VCaP (cell line): ENCODE measurements at regions not wholly inside any gene's neighbourhood (a gene's known extent, or its start where the extent isn't known, plus 50 kb on each side); places are given as distances from the start of the nearest gene placed in this dataset.

ENCODE experiments used
- H3K27ac ChIP-seq: fragments of 450-650 bp; 2 replicates; pipeline ENCODE4 v1.5.1; 2017
- TF ChIP-seq, protein P1 (sequence below): fragments of 450-650 bp; conservative IDR thresholded peaks from 2 replicates; pipeline ENCODE4 v1.5.1; 2017; ENCODE audit warnings: mild to moderate bottlenecking, moderate library complexity

DNA sequence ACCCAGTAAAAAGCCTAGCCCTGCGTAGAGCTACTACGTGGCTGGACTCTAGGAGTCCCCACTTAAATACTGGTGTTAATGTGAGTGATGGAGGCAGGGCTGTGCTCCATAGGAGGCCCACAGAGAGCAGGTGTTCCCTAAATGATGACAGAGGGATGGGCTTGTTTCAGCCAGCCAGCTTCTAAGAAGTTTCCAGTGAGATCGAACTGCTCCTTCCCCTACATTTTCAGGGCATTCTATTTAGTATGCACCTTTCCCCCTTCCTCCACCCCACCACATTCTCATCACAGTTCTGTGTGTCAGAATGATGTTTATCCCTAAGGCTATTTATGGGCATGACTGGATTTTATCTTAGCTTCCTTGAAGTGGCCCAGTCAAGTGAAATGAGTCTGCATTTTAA lies 213.0 kb downstream of the TRIB2 start:
- TF ChIP-seq, protein P1, sequence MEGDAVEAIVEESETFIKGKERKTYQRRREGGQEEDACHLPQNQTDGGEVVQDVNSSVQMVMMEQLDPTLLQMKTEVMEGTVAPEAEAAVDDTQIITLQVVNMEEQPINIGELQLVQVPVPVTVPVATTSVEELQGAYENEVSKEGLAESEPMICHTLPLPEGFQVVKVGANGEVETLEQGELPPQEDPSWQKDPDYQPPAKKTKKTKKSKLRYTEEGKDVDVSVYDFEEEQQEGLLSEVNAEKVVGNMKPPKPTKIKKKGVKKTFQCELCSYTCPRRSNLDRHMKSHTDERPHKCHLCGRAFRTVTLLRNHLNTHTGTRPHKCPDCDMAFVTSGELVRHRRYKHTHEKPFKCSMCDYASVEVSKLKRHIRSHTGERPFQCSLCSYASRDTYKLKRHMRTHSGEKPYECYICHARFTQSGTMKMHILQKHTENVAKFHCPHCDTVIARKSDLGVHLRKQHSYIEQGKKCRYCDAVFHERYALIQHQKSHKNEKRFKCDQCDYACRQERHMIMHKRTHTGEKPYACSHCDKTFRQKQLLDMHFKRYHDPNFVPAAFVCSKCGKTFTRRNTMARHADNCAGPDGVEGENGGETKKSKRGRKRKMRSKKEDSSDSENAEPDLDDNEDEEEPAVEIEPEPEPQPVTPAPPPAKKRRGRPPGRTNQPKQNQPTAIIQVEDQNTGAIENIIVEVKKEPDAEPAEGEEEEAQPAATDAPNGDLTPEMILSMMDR, result no peak
- H3K27ac ChIP-seq, result no peak overlapping the region

DNA sequence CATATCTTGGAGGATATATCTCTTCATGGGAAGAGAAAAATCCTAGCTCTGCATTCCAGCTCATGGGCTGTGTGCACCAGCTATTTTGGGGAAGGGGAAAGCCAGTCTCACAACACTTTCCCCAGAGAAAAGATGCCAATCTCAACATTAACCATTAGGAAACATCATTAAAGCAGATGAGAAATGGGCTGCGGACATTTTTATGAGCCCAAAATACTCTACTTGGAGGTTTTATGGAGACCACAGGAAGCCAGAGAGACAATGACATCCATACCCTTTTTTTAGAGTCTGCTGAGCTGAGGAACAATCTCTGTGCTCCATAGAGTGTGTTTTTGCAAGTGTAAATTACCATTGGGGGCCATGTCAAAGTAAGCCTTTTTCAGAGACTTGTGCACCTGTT lies 213.7 kb downstream of the TRIB2 start:
- TF ChIP-seq, protein P1, result no peak
- no peak overlapping the region for H3K27ac ChIP-seq

DNA sequence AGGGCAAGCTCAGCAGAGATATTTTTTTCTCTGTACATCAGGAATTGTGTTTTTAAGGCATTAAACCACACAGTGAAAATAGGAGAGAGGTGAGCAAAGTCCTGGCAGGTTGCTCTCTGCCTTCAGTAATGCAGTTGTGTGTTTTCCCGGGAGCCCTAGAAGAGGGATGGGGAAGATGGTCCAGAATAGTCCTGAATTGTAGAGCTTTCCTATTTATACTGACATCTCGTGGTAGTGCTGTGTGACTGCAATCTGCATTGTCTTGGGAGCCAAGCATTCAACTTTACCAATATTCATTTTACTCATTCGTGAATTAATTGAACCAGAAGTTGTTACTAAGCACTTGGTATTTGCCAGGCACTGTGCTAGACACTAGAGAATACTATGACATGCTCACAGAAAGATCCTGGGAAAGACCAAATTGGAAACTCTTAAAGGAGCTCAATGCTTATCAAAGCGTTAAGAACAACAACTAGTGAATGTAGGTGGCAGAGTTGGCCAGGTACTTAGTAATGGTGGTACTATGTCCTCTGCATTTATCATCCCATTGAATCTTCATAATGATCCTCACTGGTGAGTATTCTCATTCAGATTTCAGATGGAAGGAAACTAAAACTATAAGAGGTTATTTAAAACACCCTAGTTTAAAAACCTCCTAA lies 214.6 kb downstream of the TRIB2 start:
- TF ChIP-seq, protein P1, result peak; percentile 89
- no peak overlapping the region for H3K27ac ChIP-seq

DNA sequence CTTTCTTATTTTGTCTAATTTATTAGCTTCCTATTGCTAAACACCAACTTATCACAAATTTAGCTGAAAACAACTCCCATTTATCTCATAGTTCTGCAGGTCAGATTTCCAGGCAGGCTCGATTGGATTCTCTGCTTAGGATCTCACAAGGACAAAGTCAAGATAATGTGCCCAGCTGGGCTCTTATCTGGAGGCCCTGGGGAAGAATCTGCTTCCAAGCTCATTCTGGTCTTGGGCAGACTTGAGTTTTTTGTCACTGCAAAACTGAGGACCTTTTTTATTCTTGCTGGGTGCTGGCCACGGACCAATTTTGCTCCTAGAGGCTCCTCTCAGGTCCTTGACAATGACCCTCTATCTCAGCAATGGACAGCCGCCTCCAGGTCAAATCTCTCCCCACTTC lies 215.5 kb downstream of the TRIB2 start:
- TF ChIP-seq, protein P1, result no peak
- no peak overlapping the region for H3K27ac ChIP-seq

DNA sequence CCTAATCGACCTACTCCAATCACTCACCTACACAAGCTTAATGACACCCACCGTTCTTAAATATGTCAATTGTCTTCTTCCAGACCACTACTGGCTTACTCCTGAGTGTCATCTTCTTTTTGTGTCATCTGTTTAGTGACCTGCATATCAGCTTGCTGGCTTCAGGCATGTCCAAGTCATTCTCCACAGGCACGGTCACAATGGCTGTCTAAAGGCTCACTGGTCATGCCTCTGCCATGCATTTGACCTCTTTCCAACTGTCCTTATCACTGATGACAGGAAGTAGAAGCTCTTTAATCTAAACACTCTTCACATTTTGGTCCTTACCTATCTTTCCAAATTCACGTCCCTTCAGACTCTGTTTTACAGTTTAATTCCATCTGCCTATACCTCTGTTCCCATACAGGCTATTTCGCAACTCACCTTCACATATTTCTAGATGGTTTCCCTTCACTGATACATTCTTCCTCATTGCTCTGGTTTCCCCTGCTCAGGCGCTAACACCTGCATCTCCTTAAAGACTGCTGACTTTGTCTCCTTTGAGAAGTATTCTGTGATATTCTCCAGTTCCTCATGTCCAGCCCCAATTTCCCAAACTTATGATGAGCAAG lies 217.5 kb downstream of the TRIB2 start:
- TF ChIP-seq, protein P1, result no peak
- no peak overlapping the region for H3K27ac ChIP-seq

DNA sequence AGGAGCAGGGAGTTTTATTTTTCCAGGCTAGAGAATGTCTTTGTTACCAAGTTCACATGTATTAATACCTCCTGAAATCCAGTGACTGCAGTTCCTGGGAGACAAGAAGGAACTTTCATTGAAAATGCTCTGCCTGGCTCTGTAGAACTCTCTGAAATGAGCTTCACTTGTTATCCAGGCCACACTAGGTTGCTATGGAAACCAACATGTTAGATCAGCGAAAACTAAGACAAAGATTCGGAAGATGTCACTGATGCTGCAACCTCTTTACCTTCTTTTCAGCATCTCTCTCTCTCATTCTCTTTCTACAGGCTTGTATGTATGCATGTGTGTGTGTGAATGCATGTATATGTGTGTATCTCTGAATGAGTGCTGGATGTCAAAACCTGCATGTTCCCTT lies 218.5 kb downstream of the TRIB2 start:
- TF ChIP-seq, protein P1, result no peak
- no peak overlapping the region for H3K27ac ChIP-seq

DNA sequence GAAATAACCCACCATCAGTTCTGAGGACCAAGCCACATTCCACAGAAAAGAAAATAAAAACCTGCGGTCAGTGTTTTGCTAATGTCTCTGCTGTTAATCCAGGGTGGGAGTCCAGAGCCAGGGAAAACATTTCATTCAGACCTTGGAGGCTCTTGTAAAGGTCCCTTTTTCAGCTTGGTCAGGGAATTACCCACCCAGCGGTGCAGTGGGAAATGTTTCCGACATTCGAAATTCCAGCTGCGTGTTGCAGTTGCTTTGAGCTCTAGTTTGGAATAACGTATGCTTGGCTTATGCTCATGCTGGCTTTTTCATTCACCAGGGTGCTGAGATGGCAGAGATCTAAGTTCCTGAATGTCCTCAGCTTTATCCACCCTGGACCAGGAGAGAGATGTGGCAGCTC lies 219.1 kb downstream of the TRIB2 start:
- H3K27ac ChIP-seq, result no peak overlapping the region
- TF ChIP-seq, protein P1, result no peak
